ENCODE measurements at regions not wholly inside any gene's neighbourhood (a gene's known extent, or its start where the extent isn't known, plus 50 kb on each side); places are given as distances from the start of the nearest gene placed in this dataset.

DNA sequence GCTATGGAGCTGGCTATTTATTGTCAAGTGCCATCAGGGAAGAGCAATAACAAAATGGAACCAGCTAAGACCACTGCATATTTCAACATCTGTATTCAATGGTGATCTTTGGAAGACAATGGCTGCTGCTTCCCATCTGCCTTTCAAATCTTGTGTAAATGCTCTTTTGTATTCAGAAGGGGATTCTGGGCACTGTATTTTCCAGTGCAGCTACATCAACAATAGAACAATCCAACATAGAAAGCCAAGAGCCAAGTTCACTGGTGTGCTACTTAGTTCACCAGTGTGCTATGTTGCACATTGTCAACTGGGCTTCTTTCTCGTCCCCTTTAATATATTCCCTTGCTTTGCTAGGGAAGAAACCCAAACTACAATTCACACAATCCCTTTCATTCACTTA, 128.8 kb upstream of the OR4E1 start:
- CTCF ChIA-PET = no interaction called here
- BruUV-seq (replicated peaks) = no TSS peak
- Histone ChIP-seq H3K27ac (ENCODE audit: control insufficient read depth, insufficient read depth) (no peak overlapping the region), H3K4me1 (ENCODE audit: control insufficient read depth, insufficient read depth, low read length) (no peaks in the 10 kb centered on the region), H3K9ac (ENCODE audit: control insufficient read depth, insufficient read depth, low read length) (no peak overlapping the region), H4K20me1 (ENCODE audit: control insufficient read depth, insufficient read depth) (no peaks in the 10 kb centered on the region), H3K4me3 (no peak overlapping the region), H2AFZ (ENCODE audit: control insufficient read depth, low read depth, low read length) (no peak overlapping the region), H3K9me3 (replicated peaks; ENCODE audit: control insufficient read depth, insufficient read depth, low read length) (no peaks in the 10 kb centered on the region), H3K27me3 (replicated peaks in 1 of 2; ENCODE audit: control insufficient read depth in 2 of 2, insufficient read depth in 2 of 2, low read length in 1 of 2) (no peaks in the 10 kb centered on the region), H3K4me2 (ENCODE audit: control insufficient read depth, insufficient read depth) (no peak overlapping the region), H3K36me3 (ENCODE audit: control insufficient read depth in 2 of 2, insufficient read depth in 2 of 2, low read length in 1 of 2) (no peaks in the 10 kb centered on the region), H3K79me2 (ENCODE audit: control insufficient read depth, insufficient read depth, low read length) (no peaks in the 10 kb centered on the region)
- intact Hi-C loops (cut with micrococcal nuclease; ENCODE audit: unreplicated experiment) = no loop called here
- ATAC-seq (no peak), FAIRE-seq (no peak), DNase-seq (ENCODE audit: low read depth, low spot score) (no peak)
- RAD21 ChIA-PET (ENCODE audit: unreplicated experiment) = no interaction called here
- POLR2A ChIA-PET = no interaction called here
- WGBS (ENCODE audit: insufficient coverage, insufficient replicate concordance, low lambda C conversion rate, missing lambda C conversion rate) = 0% methylated on average over 1 of the region's 1 CpG
- in situ Hi-C loops (cut with MboI) = no loop called here
- SMC1A ChIA-PET (ENCODE audit: uncharacterized antibody, unreplicated experiment) = interaction anchor here (1.8 kb wide), 1 partner anchor 10 kb away, joined by 4 read pairs; no protein-coding TSS in a partner anchor
- TF ChIP-seq ASH2L (IDR thresholded peaks at IDR 0.05; ENCODE audit: borderline replicate concordance, low read depth) = no peak
- TF ChIP-seq, protein P1, sequence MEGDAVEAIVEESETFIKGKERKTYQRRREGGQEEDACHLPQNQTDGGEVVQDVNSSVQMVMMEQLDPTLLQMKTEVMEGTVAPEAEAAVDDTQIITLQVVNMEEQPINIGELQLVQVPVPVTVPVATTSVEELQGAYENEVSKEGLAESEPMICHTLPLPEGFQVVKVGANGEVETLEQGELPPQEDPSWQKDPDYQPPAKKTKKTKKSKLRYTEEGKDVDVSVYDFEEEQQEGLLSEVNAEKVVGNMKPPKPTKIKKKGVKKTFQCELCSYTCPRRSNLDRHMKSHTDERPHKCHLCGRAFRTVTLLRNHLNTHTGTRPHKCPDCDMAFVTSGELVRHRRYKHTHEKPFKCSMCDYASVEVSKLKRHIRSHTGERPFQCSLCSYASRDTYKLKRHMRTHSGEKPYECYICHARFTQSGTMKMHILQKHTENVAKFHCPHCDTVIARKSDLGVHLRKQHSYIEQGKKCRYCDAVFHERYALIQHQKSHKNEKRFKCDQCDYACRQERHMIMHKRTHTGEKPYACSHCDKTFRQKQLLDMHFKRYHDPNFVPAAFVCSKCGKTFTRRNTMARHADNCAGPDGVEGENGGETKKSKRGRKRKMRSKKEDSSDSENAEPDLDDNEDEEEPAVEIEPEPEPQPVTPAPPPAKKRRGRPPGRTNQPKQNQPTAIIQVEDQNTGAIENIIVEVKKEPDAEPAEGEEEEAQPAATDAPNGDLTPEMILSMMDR (IDR thresholded peaks at IDR 0.05 in 2 of 3, conservative IDR thresholded peaks at IDR 0.05 in 1 of 3; ENCODE audit: control insufficient read depth in 2 of 3, extremely low read depth in 1 of 3, insufficient read depth in 1 of 3, low read depth in 3 of 3, low read length in 3 of 3) = no peak
- TF ChIP-seq CEBPZ (IDR thresholded peaks at IDR 0.05; ENCODE audit: low read depth, low read length) = no peak
- TF ChIP-seq BACH1 (IDR thresholded peaks at IDR 0.05; ENCODE audit: borderline replicate concordance) = no peak
- no peak for TF ChIP-seq ZNF24 (IDR thresholded peaks at IDR 0.05)
- TF ChIP-seq POU2F2 (IDR thresholded peaks at IDR 0.05; ENCODE audit: borderline replicate concordance, low read depth, low read length) = no peak
- no peak for TF ChIP-seq MXI1 (IDR thresholded peaks at IDR 0.05; ENCODE audit: low read depth, low read length)
- no peak for TF ChIP-seq DPF2 (IDR thresholded peaks at IDR 0.05)
